ENCODE measurements at regions not wholly inside any gene's neighbourhood (a gene's known extent, or its start where the extent isn't known, plus 50 kb on each side); places are given as distances from the start of the nearest gene placed in this dataset.

GRCh38 chr21:41108668-41109585, 59.0 kb upstream of the BACE2 start:
- peaks cover 10% of the 10 kb centered on the region for H3K27me3 ChIP-seq (ENCODE audit: insufficient read depth, poor library complexity, severe bottlenecking)

DNA sequence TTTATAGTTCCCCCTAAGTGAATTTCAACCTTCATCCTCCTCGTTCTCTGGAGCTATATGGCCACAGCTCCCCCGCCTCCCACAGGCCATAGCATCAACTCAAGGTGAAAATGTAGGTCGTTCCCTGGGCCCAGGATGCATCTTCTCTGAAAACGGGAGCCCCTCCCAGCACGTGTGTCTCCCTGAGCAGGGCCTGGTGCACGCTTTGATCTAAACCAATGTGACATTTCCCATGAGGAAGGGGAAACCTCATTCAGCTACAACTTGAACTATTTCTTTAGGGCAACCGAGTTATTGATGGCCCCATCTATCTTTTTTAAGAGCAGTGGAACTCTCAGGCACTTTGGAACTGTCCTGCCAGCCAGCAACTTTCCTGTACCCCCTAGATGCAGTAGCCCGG, 57.8 kb upstream of the BACE2 start:
- Histone ChIP-seq H3K36me3 (ENCODE audit: low read depth) (no peaks in the 10 kb centered on the region), H3K27ac (ENCODE audit: poor library complexity, severe bottlenecking) (no peak overlapping the region), H3K9me3 (ENCODE audit: severe bottlenecking) (no peaks in the 10 kb centered on the region), H3K27me3 (ENCODE audit: insufficient read depth, poor library complexity, severe bottlenecking) (peaks cover 4% of the 10 kb centered on the region), H3K4me1 (ENCODE audit: insufficient read depth, poor library complexity, severe bottlenecking) (peaks cover 4% of the 10 kb centered on the region), H3K4me3 (ENCODE audit: severe bottlenecking) (no peak overlapping the region)
- DNase-seq (ENCODE audit: low spot score), result no peak
- no peak for TF ChIP-seq CTCF (IDR thresholded peaks at IDR 0.05; ENCODE audit: poor library complexity, severe bottlenecking)
- ATAC-seq (ENCODE audit: low read depth), result no peak

More at GRCh38 chr21:41108668-41109585, 59.0 kb upstream of the BACE2 start:
- ATAC-seq (ENCODE audit: low read depth), result no peak
- Histone ChIP-seq H3K36me3 (ENCODE audit: low read depth) (no peaks in the 10 kb centered on the region), H3K27ac (ENCODE audit: poor library complexity, severe bottlenecking) (no peak overlapping the region), H3K9me3 (ENCODE audit: severe bottlenecking) (no peaks in the 10 kb centered on the region), H3K4me3 (ENCODE audit: severe bottlenecking) (no peak overlapping the region), H3K4me1 (ENCODE audit: insufficient read depth, poor library complexity, severe bottlenecking) (peaks cover 4% of the 10 kb centered on the region)
- TF ChIP-seq CTCF (IDR thresholded peaks at IDR 0.05; ENCODE audit: poor library complexity, severe bottlenecking), result no peak
- no peak for DNase-seq (ENCODE audit: low spot score)

- H3K4me1 ChIP-seq (ENCODE audit: insufficient read depth, poor library complexity, severe bottlenecking), result peaks cover 4% of the 10 kb centered on the region
- no peaks in the 10 kb centered on the region for H3K9me3 ChIP-seq (ENCODE audit: severe bottlenecking)
- no peak overlapping the region for H3K4me3 ChIP-seq (ENCODE audit: severe bottlenecking)
- TF ChIP-seq CTCF (IDR thresholded peaks at IDR 0.05; ENCODE audit: poor library complexity, severe bottlenecking), result no peak
- H3K36me3 ChIP-seq (ENCODE audit: low read depth), result no peaks in the 10 kb centered on the region
- ATAC-seq (ENCODE audit: low read depth) (no peak), DNase-seq (ENCODE audit: low spot score) (no peak)
- no peaks in the 10 kb centered on the region for H3K27me3 ChIP-seq (ENCODE audit: insufficient read depth, poor library complexity, severe bottlenecking)
- no peak overlapping the region for H3K27ac ChIP-seq (ENCODE audit: poor library complexity, severe bottlenecking)
Measured at GRCh38 chr21:41110664-41111063, 57.3 kb upstream of the BACE2 start.

GRCh38 chr21:41111681-41112080, 56.3 kb upstream of the BACE2 start:
- DNase-seq (ENCODE audit: low spot score) (no peak), ATAC-seq (ENCODE audit: low read depth) (no peak)
- Histone ChIP-seq H3K4me3 (ENCODE audit: severe bottlenecking) (no peak overlapping the region), H3K4me1 (ENCODE audit: insufficient read depth, poor library complexity, severe bottlenecking) (peaks cover 4% of the 10 kb centered on the region), H3K36me3 (ENCODE audit: low read depth) (no peaks in the 10 kb centered on the region), H3K27me3 (ENCODE audit: insufficient read depth, poor library complexity, severe bottlenecking) (no peaks in the 10 kb centered on the region), H3K9me3 (ENCODE audit: severe bottlenecking) (no peaks in the 10 kb centered on the region), H3K27ac (ENCODE audit: poor library complexity, severe bottlenecking) (no peak overlapping the region)
- TF ChIP-seq CTCF (IDR thresholded peaks at IDR 0.05; ENCODE audit: poor library complexity, severe bottlenecking), result no peak
